ENCODE measurements at regions not wholly inside any gene's neighbourhood (a gene's known extent, or its start where the extent isn't known, plus 50 kb on each side); places are given as distances from the start of the nearest gene placed in this dataset.
"Not testable (repeated sequence)": the region's sequence is repeated elsewhere in the genome, so short reads cannot be mapped to it uniquely, and the experiment has no call there.

DNA sequence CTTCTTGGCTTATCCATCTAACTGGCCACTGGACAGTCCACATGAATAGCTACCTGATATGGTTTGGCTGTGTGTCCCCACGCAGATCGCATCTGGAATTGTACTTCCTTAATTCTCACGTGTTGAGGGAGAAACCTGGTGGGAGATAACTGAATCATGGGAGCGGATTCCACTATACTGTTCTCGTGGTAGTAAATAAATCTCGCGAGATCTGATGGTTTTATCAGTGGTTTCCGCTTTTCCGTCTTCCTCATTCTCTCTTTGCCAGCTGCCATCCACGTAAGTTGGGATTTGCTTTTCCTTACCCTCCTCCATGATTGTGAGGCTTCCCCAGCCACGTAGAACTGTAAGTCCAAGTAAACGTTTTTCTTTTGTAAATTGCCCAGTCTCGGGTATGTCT lies 1496.4 kb downstream of the KHDRBS2 start:
- DNase-seq (ENCODE audit: low read depth, low spot score); H3K9me3 ChIP-seq (ENCODE audit: control insufficient read depth, insufficient read depth, low read length); H3K4me1 ChIP-seq (ENCODE audit: control insufficient read depth, insufficient read depth, low read length); H3K27ac ChIP-seq (ENCODE audit: low read length); H3K36me3 ChIP-seq (ENCODE audit: control insufficient read depth, insufficient read depth, low read length); H3K4me3 ChIP-seq (ENCODE audit: low read length); H3K27me3 ChIP-seq (ENCODE audit: control insufficient read depth, insufficient read depth, low read length): not testable (repeated sequence)
- no CpG with 5 or more reads among the region's 13 CpGs for WGBS (ENCODE audit: insufficient coverage, insufficient read length)

DNA sequence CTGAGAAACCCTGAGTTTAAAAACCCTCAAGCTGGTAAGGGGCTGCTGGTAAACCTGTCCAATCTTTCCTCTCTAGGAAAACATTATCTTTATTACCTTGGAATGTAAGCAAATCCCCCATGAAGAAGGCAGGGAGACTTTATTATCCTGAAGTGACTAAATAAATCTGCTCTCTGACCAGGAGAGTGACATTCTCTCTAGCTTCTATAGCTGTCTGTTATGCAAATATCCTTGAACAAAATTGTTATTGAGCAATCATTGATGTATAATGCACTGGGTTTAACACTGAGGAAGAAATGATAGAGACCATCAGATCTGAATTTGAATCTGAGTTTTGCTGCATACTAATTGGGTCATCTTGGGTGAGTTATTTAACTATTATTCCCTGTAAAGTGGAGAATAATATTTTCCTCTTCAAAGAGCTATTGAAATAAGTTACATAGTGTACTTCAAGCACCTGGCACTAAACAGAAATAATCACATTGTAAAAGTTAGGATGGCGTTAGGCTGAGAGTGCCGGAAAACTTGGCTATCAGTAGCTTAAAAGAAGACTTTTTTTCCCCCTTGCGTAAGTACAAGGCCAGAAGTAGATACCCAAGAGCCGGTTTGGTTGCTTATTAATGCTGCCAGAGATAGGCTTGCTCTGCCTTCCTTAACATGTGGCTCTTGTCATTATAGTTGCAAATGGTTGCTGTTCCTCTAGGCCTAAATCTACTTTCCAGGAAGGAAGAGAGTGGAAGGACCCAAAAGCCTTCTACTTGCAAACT lies 1503.1 kb downstream of the KHDRBS2 start:
- not testable (repeated sequence) for H3K9me3 ChIP-seq (ENCODE audit: control insufficient read depth, insufficient read depth, low read length); DNase-seq (ENCODE audit: low read depth, low spot score); H3K27ac ChIP-seq (ENCODE audit: low read length); H3K4me3 ChIP-seq (ENCODE audit: low read length); H3K4me1 ChIP-seq (ENCODE audit: control insufficient read depth, insufficient read depth, low read length); H3K36me3 ChIP-seq (ENCODE audit: control insufficient read depth, insufficient read depth, low read length); H3K27me3 ChIP-seq (ENCODE audit: control insufficient read depth, insufficient read depth, low read length)
- no CpG with 5 or more reads among the region's 4 CpGs for WGBS (ENCODE audit: insufficient coverage, insufficient read length)

DNA sequence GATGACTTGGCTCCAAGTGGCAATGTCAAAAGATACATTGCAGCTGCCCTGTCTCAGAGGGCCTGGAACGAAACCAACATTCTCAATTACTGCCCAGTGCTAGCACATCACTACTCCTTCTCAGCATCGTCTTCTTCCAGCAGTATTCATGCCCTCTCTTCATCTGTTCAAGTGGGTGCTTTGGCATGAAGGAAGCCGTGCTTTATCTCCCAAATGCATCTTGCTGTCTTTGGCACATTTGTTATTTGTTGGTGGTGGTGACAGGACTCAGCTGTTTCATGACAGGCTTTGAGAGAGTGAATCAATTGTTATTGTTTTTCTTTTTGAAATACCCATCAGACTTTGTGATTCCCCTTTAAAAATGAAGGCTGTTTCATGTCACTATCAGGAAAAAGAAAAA lies 1506.4 kb downstream of the KHDRBS2 start:
- H3K36me3 ChIP-seq (ENCODE audit: control insufficient read depth, insufficient read depth, low read length); H3K27ac ChIP-seq (ENCODE audit: low read length); H3K4me1 ChIP-seq (ENCODE audit: control insufficient read depth, insufficient read depth, low read length); H3K4me3 ChIP-seq (ENCODE audit: low read length); H3K9me3 ChIP-seq (ENCODE audit: control insufficient read depth, insufficient read depth, low read length); H3K27me3 ChIP-seq (ENCODE audit: control insufficient read depth, insufficient read depth, low read length); DNase-seq (ENCODE audit: low read depth, low spot score): not testable (repeated sequence)
- WGBS (ENCODE audit: insufficient coverage, insufficient read length), result no CpG with 5 or more reads among the region's 3 CpGs

- H3K36me3 ChIP-seq (ENCODE audit: control insufficient read depth, insufficient read depth, low read length); H3K4me3 ChIP-seq (ENCODE audit: low read length); H3K9me3 ChIP-seq (ENCODE audit: control insufficient read depth, insufficient read depth, low read length); H3K27me3 ChIP-seq (ENCODE audit: control insufficient read depth, insufficient read depth, low read length); H3K4me1 ChIP-seq (ENCODE audit: control insufficient read depth, insufficient read depth, low read length); DNase-seq (ENCODE audit: low read depth, low spot score); H3K27ac ChIP-seq (ENCODE audit: low read length): not testable (repeated sequence)
- no CpG with 5 or more reads among the region's 4 CpGs for WGBS (ENCODE audit: insufficient coverage, insufficient read length)
These were observed 1518.1 kb downstream of the KHDRBS2 start for GRCh38 chr6:60767791-60768499.

DNA sequence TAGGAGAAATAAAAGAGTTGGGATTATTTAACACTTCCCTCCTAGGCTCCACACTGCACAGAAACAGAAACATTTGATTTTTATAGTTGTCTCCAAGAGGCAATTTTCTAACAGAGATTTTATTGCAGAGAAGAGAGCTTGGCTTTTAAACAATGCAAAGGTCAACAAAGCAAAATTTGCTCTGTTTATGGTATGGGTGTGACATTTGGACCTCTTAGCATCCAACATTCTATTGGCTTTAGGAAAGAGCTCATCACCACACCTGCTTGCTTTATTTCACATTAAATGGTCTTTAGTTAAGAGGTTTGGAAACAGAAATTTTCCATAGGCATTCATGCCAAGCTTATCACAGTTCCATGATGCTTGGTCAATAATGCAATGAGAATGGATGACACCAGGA lies 1520.7 kb downstream of the KHDRBS2 start:
- not testable (repeated sequence) for H3K9me3 ChIP-seq (ENCODE audit: control insufficient read depth, insufficient read depth, low read length); DNase-seq (ENCODE audit: low read depth, low spot score); H3K4me3 ChIP-seq (ENCODE audit: low read length); H3K27ac ChIP-seq (ENCODE audit: low read length); H3K27me3 ChIP-seq (ENCODE audit: control insufficient read depth, insufficient read depth, low read length); H3K4me1 ChIP-seq (ENCODE audit: control insufficient read depth, insufficient read depth, low read length); H3K36me3 ChIP-seq (ENCODE audit: control insufficient read depth, insufficient read depth, low read length)

DNA sequence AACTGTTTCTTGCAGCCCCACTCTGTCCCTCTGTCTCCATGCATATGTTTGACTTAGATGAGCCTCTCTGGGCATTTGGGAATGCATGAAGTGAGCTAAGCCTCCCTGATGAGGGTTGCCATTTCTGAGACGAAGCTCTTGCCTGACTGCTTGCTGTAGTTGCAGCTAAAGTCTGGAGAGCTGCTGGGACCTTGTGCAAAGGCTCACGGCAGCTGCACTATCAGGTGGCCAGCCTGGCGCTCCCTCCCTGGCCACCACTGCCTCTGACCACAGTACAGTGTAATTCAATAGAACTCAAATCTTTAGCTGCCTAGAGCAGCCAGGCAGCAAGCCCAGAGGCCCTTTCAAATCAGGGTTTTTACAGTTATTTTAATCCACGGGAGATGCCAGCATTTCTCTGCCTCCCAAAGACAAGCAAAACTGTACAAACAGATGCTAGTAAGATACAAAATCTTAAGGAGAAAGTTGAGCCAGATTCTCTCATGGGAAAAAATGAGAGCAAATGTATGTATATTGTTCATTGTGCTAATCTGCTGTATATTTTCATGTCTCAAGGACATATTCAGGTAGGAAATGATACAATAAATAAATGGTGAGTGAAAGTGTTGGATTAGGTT lies 1522.5 kb downstream of the KHDRBS2 start:
- not testable (repeated sequence) for H3K27ac ChIP-seq (ENCODE audit: low read length); H3K9me3 ChIP-seq (ENCODE audit: control insufficient read depth, insufficient read depth, low read length); H3K36me3 ChIP-seq (ENCODE audit: control insufficient read depth, insufficient read depth, low read length); H3K4me1 ChIP-seq (ENCODE audit: control insufficient read depth, insufficient read depth, low read length); H3K4me3 ChIP-seq (ENCODE audit: low read length); DNase-seq (ENCODE audit: low read depth, low spot score); H3K27me3 ChIP-seq (ENCODE audit: control insufficient read depth, insufficient read depth, low read length)
- WGBS (ENCODE audit: insufficient coverage, insufficient read length), result no CpG with 5 or more reads among the region's 4 CpGs

DNA sequence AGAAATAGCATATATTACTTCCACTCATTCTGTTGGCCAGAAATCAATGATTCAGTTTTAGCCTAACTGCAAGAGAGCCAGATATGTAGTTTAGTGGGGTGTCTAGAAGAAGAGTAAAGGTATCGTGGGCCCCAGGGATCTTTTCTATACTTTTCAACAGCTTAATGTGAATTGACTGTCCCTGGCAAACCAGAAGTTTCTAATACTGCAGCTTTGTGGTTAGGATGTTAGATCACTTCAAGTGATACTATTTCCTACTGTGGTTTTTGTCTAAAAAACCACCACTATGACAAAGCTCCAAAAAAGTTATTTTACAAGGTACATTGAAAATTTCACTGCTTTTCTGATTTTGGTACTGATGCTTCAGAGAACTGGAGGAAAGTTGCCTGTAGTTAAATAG lies 1525.1 kb downstream of the KHDRBS2 start:
- not testable (repeated sequence) for H3K36me3 ChIP-seq (ENCODE audit: control insufficient read depth, insufficient read depth, low read length); H3K27me3 ChIP-seq (ENCODE audit: control insufficient read depth, insufficient read depth, low read length); H3K4me1 ChIP-seq (ENCODE audit: control insufficient read depth, insufficient read depth, low read length); H3K27ac ChIP-seq (ENCODE audit: low read length); H3K9me3 ChIP-seq (ENCODE audit: control insufficient read depth, insufficient read depth, low read length); H3K4me3 ChIP-seq (ENCODE audit: low read length); DNase-seq (ENCODE audit: low read depth, low spot score)
- WGBS (ENCODE audit: insufficient coverage, insufficient read length), result no CpG with 5 or more reads among the region's 1 CpG

- H3K27ac ChIP-seq (ENCODE audit: low read length); H3K4me1 ChIP-seq (ENCODE audit: control insufficient read depth, insufficient read depth, low read length); H3K27me3 ChIP-seq (ENCODE audit: control insufficient read depth, insufficient read depth, low read length); H3K36me3 ChIP-seq (ENCODE audit: control insufficient read depth, insufficient read depth, low read length); H3K4me3 ChIP-seq (ENCODE audit: low read length); H3K9me3 ChIP-seq (ENCODE audit: control insufficient read depth, insufficient read depth, low read length); DNase-seq (ENCODE audit: low read depth, low spot score): not testable (repeated sequence)
- no CpG with 5 or more reads among the region's 2 CpGs for WGBS (ENCODE audit: insufficient coverage, insufficient read length)
These were observed 1526.7 kb downstream of the KHDRBS2 start for GRCh38 chr6:60759149-60759825.

DNA sequence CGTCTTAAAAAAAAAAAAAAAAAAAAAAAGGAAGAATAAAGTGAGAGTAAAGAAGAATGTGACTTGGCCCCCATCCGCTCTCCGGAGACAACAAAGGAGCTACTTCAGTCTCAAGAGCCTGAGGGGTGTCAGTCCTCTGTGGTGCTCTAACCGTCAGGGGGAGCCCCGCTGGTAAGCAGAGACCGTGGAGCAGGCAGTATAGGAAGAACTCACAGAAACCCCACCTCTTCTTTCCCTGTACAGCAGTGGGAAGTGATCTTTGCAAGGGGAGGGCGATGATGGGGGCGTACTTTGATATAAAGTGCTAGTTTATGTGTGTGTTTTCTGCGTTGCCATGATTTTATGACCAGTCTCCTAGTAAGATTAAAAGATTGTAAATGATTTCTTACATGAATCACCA lies 1527.3 kb downstream of the KHDRBS2 start:
- WGBS (ENCODE audit: insufficient coverage, insufficient read length), result no CpG with 5 or more reads among the region's 9 CpGs
- not testable (repeated sequence) for H3K4me1 ChIP-seq (ENCODE audit: control insufficient read depth, insufficient read depth, low read length); H3K9me3 ChIP-seq (ENCODE audit: control insufficient read depth, insufficient read depth, low read length); DNase-seq (ENCODE audit: low read depth, low spot score); H3K4me3 ChIP-seq (ENCODE audit: low read length); H3K27ac ChIP-seq (ENCODE audit: low read length); H3K27me3 ChIP-seq (ENCODE audit: control insufficient read depth, insufficient read depth, low read length); H3K36me3 ChIP-seq (ENCODE audit: control insufficient read depth, insufficient read depth, low read length)

DNA sequence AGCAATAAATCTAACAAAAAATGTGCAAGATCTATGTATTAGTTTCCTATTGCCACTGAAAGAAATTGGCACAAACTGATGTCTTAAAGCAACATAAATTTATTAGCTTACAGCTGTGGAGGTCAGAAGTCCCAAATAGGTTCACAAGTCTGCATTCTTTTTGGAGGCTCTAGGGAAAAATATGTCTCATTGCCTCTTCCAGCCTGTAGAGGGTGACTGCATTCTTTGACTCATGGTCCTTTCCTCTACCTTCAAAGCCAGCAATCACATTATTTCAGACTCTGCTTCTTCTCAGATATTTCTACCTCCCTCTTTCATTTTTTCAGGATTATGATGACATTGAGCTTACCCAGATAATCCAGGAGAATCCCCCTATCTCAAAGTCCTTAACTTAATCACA lies 1531.1 kb downstream of the KHDRBS2 start:
- Histone ChIP-seq H3K27me3 (ENCODE audit: control insufficient read depth, insufficient read depth, low read length) (no peaks in the 10 kb centered on the region), H3K4me1 (ENCODE audit: control insufficient read depth, insufficient read depth, low read length) (no peaks in the 10 kb centered on the region), H3K9me3 (ENCODE audit: control insufficient read depth, insufficient read depth, low read length) (no peaks in the 10 kb centered on the region), H3K36me3 (ENCODE audit: control insufficient read depth, insufficient read depth, low read length) (no peaks in the 10 kb centered on the region), H3K4me3 (ENCODE audit: low read length) (no peak overlapping the region), H3K27ac (ENCODE audit: low read length) (no peak overlapping the region)
- DNase-seq (ENCODE audit: low read depth, low spot score), result no peak

Measured in iPS DF 6.9 (cell line).